ENCODE measurements at regions not wholly inside any gene's neighbourhood (a gene's known extent, or its start where the extent isn't known, plus 50 kb on each side); places are given as distances from the start of the nearest gene placed in this dataset.

- no peak for DNase-seq (ENCODE audit: low spot score)
Observed at GRCh38 chr10:124227055-124227975, 133.9 kb upstream of the CHST15 start.

GRCh38 chr10:124226271-124227054 lies 133.1 kb upstream of the CHST15 start:
- DNase-seq (ENCODE audit: low spot score) = no peak

GRCh38 chr10:124225467-124226270 lies 132.3 kb upstream of the CHST15 start:
- DNase-seq (ENCODE audit: low spot score) = no peak

- no peak for DNase-seq (ENCODE audit: low spot score)
Observed at GRCh38 chr10:124225029-124225466, 131.7 kb upstream of the CHST15 start.

- DNase-seq (ENCODE audit: low spot score) = no peak
Observed at GRCh38 chr10:124224331-124225028, 131.1 kb upstream of the CHST15 start.

GRCh38 chr10:124223711-124224085 lies 130.3 kb upstream of the CHST15 start:
- DNase-seq (ENCODE audit: low spot score) = no peak

GRCh38 chr10:124222988-124223710 lies 129.8 kb upstream of the CHST15 start:
- no peak for DNase-seq (ENCODE audit: low spot score)

GRCh38 chr10:124222318-124222987 lies 129.1 kb upstream of the CHST15 start:
- DNase-seq (ENCODE audit: low spot score) = no peak

- DNase-seq (ENCODE audit: low spot score) = no peak
Observed at GRCh38 chr10:124221356-124222317, 128.2 kb upstream of the CHST15 start.

- DNase-seq (ENCODE audit: low spot score) = no peak
Observed at GRCh38 chr10:124220971-124221355, 127.6 kb upstream of the CHST15 start.

GRCh38 chr10:124220547-124220946 lies 127.1 kb upstream of the CHST15 start:
- no peak for DNase-seq (ENCODE audit: low spot score)

GRCh38 chr10:124219655-124220054 lies 126.3 kb upstream of the CHST15 start:
- DNase-seq (ENCODE audit: low spot score) = no peak

- DNase-seq (ENCODE audit: low spot score) = no peak
Observed at GRCh38 chr10:124219062-124219461, 125.7 kb upstream of the CHST15 start.

- DNase-seq (ENCODE audit: low spot score) = no peak
Observed at GRCh38 chr10:124217906-124218804, 124.8 kb upstream of the CHST15 start.

- no peak for DNase-seq (ENCODE audit: low spot score)
Observed at GRCh38 chr10:124217031-124217430, 123.6 kb upstream of the CHST15 start.

GRCh38 chr10:124214610-124215375 lies 121.4 kb upstream of the CHST15 start:
- DNase-seq (ENCODE audit: low spot score) = no peak

- no peak for DNase-seq (ENCODE audit: low spot score)
Observed at GRCh38 chr10:124213899-124214510, 120.6 kb upstream of the CHST15 start.
